ENCODE measurements at regions not wholly inside any gene's neighbourhood (a gene's known extent, or its start where the extent isn't known, plus 50 kb on each side); places are given as distances from the start of the nearest gene placed in this dataset.
"Not testable (repeated sequence)": the region's sequence is repeated elsewhere in the genome, so short reads cannot be mapped to it uniquely, and the experiment has no call there.

GRCh38 chr4:128758314-128758922, 51.1 kb upstream of the JADE1 start:
- DNase-seq = no peak

GRCh38 chr4:128757712-128758111, 51.8 kb upstream of the JADE1 start:
- DNase-seq = no peak

- no peak for DNase-seq
Measured at GRCh38 chr4:128751354-128751753, 58.1 kb upstream of the JADE1 start.

- DNase-seq = not testable (repeated sequence)
Measured at GRCh38 chr4:128741748-128742147, 67.8 kb upstream of the JADE1 start.

GRCh38 chr4:128737098-128737513, 72.4 kb upstream of the JADE1 start:
- DNase-seq = no peak

GRCh38 chr4:128735714-128736113, 73.8 kb upstream of the JADE1 start:
- no peak for DNase-seq

GRCh38 chr4:128728190-128728589, 81.3 kb upstream of the JADE1 start:
- DNase-seq = no peak

GRCh38 chr4:128727658-128728057, 81.8 kb upstream of the JADE1 start:
- DNase-seq = no peak

GRCh38 chr4:128725405-128726055, 84.0 kb upstream of the JADE1 start:
- no peak for DNase-seq

GRCh38 chr4:128722911-128723310, 86.6 kb upstream of the JADE1 start:
- no peak for DNase-seq

GRCh38 chr4:128721896-128722295, 87.6 kb upstream of the JADE1 start:
- DNase-seq = no peak

GRCh38 chr4:128720270-128720669, 89.2 kb upstream of the JADE1 start:
- no peak for DNase-seq

- DNase-seq = no peak
Measured at GRCh38 chr4:128718768-128719167, 90.7 kb upstream of the JADE1 start.

- DNase-seq = no peak
Measured at GRCh38 chr4:128716338-128716737, 93.2 kb upstream of the JADE1 start.

GRCh38 chr4:128715616-128716015, 93.9 kb upstream of the JADE1 start:
- DNase-seq = no peak

GRCh38 chr4:128711361-128711760, 98.1 kb upstream of the JADE1 start:
- DNase-seq = no peak

GRCh38 chr4:128709268-128709667, 100.2 kb upstream of the JADE1 start:
- peak; percentile 5 for DNase-seq

GRCh38 chr4:128707864-128708263, 101.6 kb upstream of the JADE1 start:
- no peak for DNase-seq

- DNase-seq = no peak
Measured at GRCh38 chr4:128703948-128704347, 105.6 kb upstream of the JADE1 start.

- no peak for DNase-seq
Measured at GRCh38 chr4:128700659-128701350, 108.7 kb upstream of the JADE1 start.

GRCh38 chr4:128698386-128698785, 111.1 kb upstream of the JADE1 start:
- DNase-seq = no peak

GRCh38 chr4:128697323-128697722, 112.2 kb upstream of the JADE1 start:
- no peak for DNase-seq

GRCh38 chr4:128690011-128690410, 119.5 kb upstream of the JADE1 start:
- DNase-seq = no peak

GRCh38 chr4:128688846-128689437, 120.6 kb upstream of the JADE1 start:
- DNase-seq = no peak
